Common myeloid progenitor, CD34-positive (primary cell): ENCODE measurements at regions not wholly inside any gene's neighbourhood (a gene's known extent, or its start where the extent isn't known, plus 50 kb on each side); places are given as distances from the start of the nearest gene placed in this dataset.

Experiments
- CTCF ChIA-PET: fragments of 350-600 bp; sonication (Branson Sonifier 250); formaldehyde crosslinking; loops from one replicate; lab custom pipeline; 2021; ENCODE audit warnings: antibody characterized with exemption; lab: Charles Lee
- POLR2A ChIA-PET: fragments of 350-600 bp; sonication (Branson Sonifier 250); formaldehyde crosslinking; loops from one replicate; lab custom pipeline; 2021; ENCODE audit warnings: antibody characterized with exemption; lab: Charles Lee
- DNase-seq, 3 donors: peaks; one replicate each; pipeline versions ENCODE4 v3.0.0 to v3.0.0-alpha.2; 2013
- H3K27ac ChIP-seq, 2 experiments: 1 replicate in 1 of 2; 2 replicates in 1 of 2; pipeline ENCODE4 v1.7.0; 2013; ENCODE audit warnings: inconsistent platforms in 2 of 2, low read length in 2 of 2, mild to moderate bottlenecking in 2 of 2, low read depth in 1 of 2, moderate library complexity in 1 of 2; ENCODE audit not compliant: severe bottlenecking in 2 of 2, insufficient read depth in 1 of 2, poor library complexity in 1 of 2
- H3K27me3 ChIP-seq, 5 experiments: replicated peaks in 2 of 5; 1 replicate in 3 of 5; 2 replicates in 2 of 5; pipeline versions ENCODE4 v1.6.1 to v1.7.0; 2013; ENCODE audit warnings: low read length in 4 of 5, mild to moderate bottlenecking in 2 of 5, moderate library complexity in 2 of 5, inconsistent platforms in 1 of 5; ENCODE audit not compliant: insufficient read depth in 5 of 5, control insufficient read depth in 4 of 5
- H3K36me3 ChIP-seq, 4 experiments: 1 replicate in 2 of 4; 2 replicates in 2 of 4; pipeline versions ENCODE4 v1.6.1 to v1.7.0; 2013; ENCODE audit warnings: low read length in 3 of 4, control low read depth in 1 of 4, mild to moderate bottlenecking in 1 of 4; ENCODE audit not compliant: control insufficient read depth in 4 of 4, insufficient read depth in 4 of 4
- H3K4me1 ChIP-seq, 4 experiments: 1 replicate in 3 of 4; 2 replicates in 1 of 4; pipeline versions ENCODE4 v1.6.1 to v1.7.1; 2013; ENCODE audit warnings: low read length in 3 of 4, mild to moderate bottlenecking in 3 of 4, control low read depth in 1 of 4, inconsistent platforms in 1 of 4, moderate library complexity in 1 of 4; ENCODE audit not compliant: control insufficient read depth in 4 of 4, insufficient read depth in 4 of 4; ENCODE audit errors: control extremely low read depth in 1 of 4
- H3K4me3 ChIP-seq, 7 experiments: 1 replicate in 4 of 7; 2 replicates in 3 of 7; pipeline versions ENCODE4 v1.5.1 to v1.7.0; 2013; ENCODE audit warnings: mild to moderate bottlenecking in 7 of 7, low read length in 6 of 7, moderate library complexity in 6 of 7, inconsistent platforms in 2 of 7, low read depth in 2 of 7, control low read depth in 1 of 7; ENCODE audit not compliant: insufficient read depth in 4 of 7, control insufficient read depth in 1 of 7; ENCODE audit errors: extremely low read depth in 1 of 7
- H3K9me3 ChIP-seq, 5 experiments: 1 replicate in 4 of 5; 2 replicates in 1 of 5; pipeline versions ENCODE4 v1.6.1 to v1.7.1; 2013; ENCODE audit warnings: low read length in 4 of 5, mild to moderate bottlenecking in 2 of 5, inconsistent platforms in 1 of 5, low read depth in 1 of 5, moderate library complexity in 1 of 5; ENCODE audit not compliant: control insufficient read depth in 4 of 5, insufficient read depth in 2 of 5; ENCODE audit errors: control extremely low read depth in 1 of 5
- WGBS: methylation state at CpG from one replicate; pipeline ENCODE4 v1.1.5; 2013; ENCODE audit not compliant: insufficient coverage; 5-methylcytosine and 5-hydroxymethylcytosine counted together

GRCh38 chrX:20329435-20329834 is 62.7 kb upstream of the RPS6KA3 start:
- Histone ChIP-seq H3K27ac (no peak overlapping the region), H3K4me1 (no peaks in the 10 kb centered on the region), H3K36me3 (no peaks in the 10 kb centered on the region), H3K9me3 (no peaks in the 10 kb centered on the region), H3K27me3 (peaks cover 0 to 7% (median 0%) of the 10 kb centered on the region in 5 experiments), H3K4me3 (no peak overlapping the region)
- WGBS, result 76% methylated on average over 2 of the region's 3 CpGs
- no peak for DNase-seq
- ChIA-PET POLR2A (no interaction called here), CTCF (no interaction called here)

GRCh38 chrX:20325786-20326388 is 59.2 kb upstream of the RPS6KA3 start:
- DNase-seq, result no peak
- 91% methylated on average over 6 of the region's 6 CpGs for WGBS
- ChIA-PET POLR2A (interaction anchor here (0.6 kb wide), 1 partner anchor 33 kb away, joined by 4 read pairs; no protein-coding TSS in a partner anchor), CTCF (interaction anchor here (1.1 kb wide), 1 partner anchor 9 kb away, joined by 4 read pairs; no protein-coding TSS in a partner anchor)
- Histone ChIP-seq H3K27ac (no peak overlapping the region), H3K4me1 (peaks cover 0 to 7% (median 5%) of the 10 kb centered on the region in 4 experiments), H3K27me3 (peaks cover 0 to 17% (median 0%) of the 10 kb centered on the region in 5 experiments), H3K4me3 (no peak overlapping the region), H3K36me3 (no peaks in the 10 kb centered on the region), H3K9me3 (no peaks in the 10 kb centered on the region)

- CTCF ChIA-PET, result no interaction called here
- Histone ChIP-seq H3K4me3 (no peak overlapping the region), H3K36me3 (no peaks in the 10 kb centered on the region), H3K27ac (no peak overlapping the region), H3K27me3 (peaks cover 0 to 13% (median 0%) of the 10 kb centered on the region in 5 experiments), H3K9me3 (no peaks in the 10 kb centered on the region), H3K4me1 (peaks cover 0 to 11% (median 6%) of the 10 kb centered on the region in 4 experiments)
- no peak for DNase-seq
- POLR2A ChIA-PET, result no interaction called here
- WGBS, result 94% methylated on average over 5 of the region's 5 CpGs
Measured at GRCh38 chrX:20322887-20323286, 56.2 kb upstream of the RPS6KA3 start.

GRCh38 chrX:20320461-20321159 is 53.9 kb upstream of the RPS6KA3 start:
- no peak overlapping the region for H3K27ac ChIP-seq
- 37% methylated on average over 3 of the region's 12 CpGs for WGBS
- peak; percentile 7 to 68 (median 60) for DNase-seq
- POLR2A ChIA-PET, result no interaction called here
- no peaks in the 10 kb centered on the region for H3K36me3 ChIP-seq
- H3K27me3 ChIP-seq, result peaks cover 0 to 16% (median 0%) of the 10 kb centered on the region in 5 experiments
- H3K4me3 ChIP-seq, result peak overlapping the region in 2 of 7 experiments; percentile 11 to 23
- no peaks in the 10 kb centered on the region for H3K9me3 ChIP-seq
- CTCF ChIA-PET, result no interaction called here
- H3K4me1 ChIP-seq, result peaks cover 0 to 11% (median 6%) of the 10 kb centered on the region in 4 experiments

- Histone ChIP-seq H3K9me3 (no peaks in the 10 kb centered on the region), H3K4me1 (peaks cover 0 to 12% (median 8%) of the 10 kb centered on the region in 4 experiments), H3K36me3 (no peaks in the 10 kb centered on the region), H3K27me3 (peaks cover 0 to 14% (median 0%) of the 10 kb centered on the region in 5 experiments), H3K4me3 (no peak overlapping the region), H3K27ac (no peak overlapping the region)
- ChIA-PET CTCF (no interaction called here), POLR2A (no interaction called here)
- 94% methylated on average over 4 of the region's 4 CpGs for WGBS
- no peak for DNase-seq
Measured at GRCh38 chrX:20319054-20319453, 52.3 kb upstream of the RPS6KA3 start.

GRCh38 chrX:20317873-20318272 is 51.2 kb upstream of the RPS6KA3 start:
- Histone ChIP-seq H3K27me3 (peaks cover 0 to 4% (median 0%) of the 10 kb centered on the region in 5 experiments), H3K9me3 (no peaks in the 10 kb centered on the region), H3K4me3 (no peak overlapping the region), H3K4me1 (peaks cover 0 to 16% (median 8%) of the 10 kb centered on the region in 4 experiments), H3K27ac (no peak overlapping the region), H3K36me3 (no peaks in the 10 kb centered on the region)
- POLR2A ChIA-PET, result no interaction called here
- WGBS, result 88% methylated on average over 5 of the region's 5 CpGs
- no peak for DNase-seq
- CTCF ChIA-PET, result no interaction called here
